Vagina (tissue), 2 donors: ENCODE measurements at regions not wholly inside any gene's neighbourhood (a gene's known extent, or its start where the extent isn't known, plus 50 kb on each side); places are given as distances from the start of the nearest gene placed in this dataset.
A peak's percentile ranks its signal among the peaks of the same experiment; 100 is the strongest.

ENCODE experiments used
- DNase-seq, 2 donors: peaks; one replicate each; pipeline ENCODE4 v3.0.0-alpha.2; 2017; ENCODE audit errors: extremely low spot score in 2 of 2
- H3K27ac ChIP-seq: fragments of 200-600 bp; sonication (generic); one replicate; pipeline ENCODE4 v1.5.1; 2019
- H3K27me3 ChIP-seq: fragments of 200-600 bp; sonication (generic); one replicate; pipeline ENCODE4 v1.5.1; 2019
- H3K36me3 ChIP-seq, 2 donors: fragments of 200-600 bp; sonication (generic); one replicate each; pipeline ENCODE4 v1.5.1; 2017 to 2019
- H3K4me1 ChIP-seq: fragments of 200-600 bp; sonication (generic); one replicate; pipeline ENCODE4 v1.5.1; 2019
- H3K4me3 ChIP-seq, 2 donors: fragments of 200-600 bp; sonication (generic); 1 replicate in 1 of 2; 2 replicates in 1 of 2; pipeline ENCODE4 v1.5.1; 2016 to 2019
- H3K9me3 ChIP-seq: fragments of 200-600 bp; sonication (generic); one replicate; pipeline ENCODE4 v1.5.1; 2019
- CTCF ChIP-seq, 3 experiments: fragments of 450-650 bp in 2 of 3; fragments of 200-600 bp in 1 of 3; sonication (generic) in 1 of 3; IDR thresholded peaks; one replicate each; pipeline ENCODE4 v1.5.1; 2017 to 2019; ENCODE audit warnings: antibody characterized with exemption in 3 of 3, mild to moderate bottlenecking in 2 of 3, moderate library complexity in 2 of 3
- POLR2A ChIP-seq, 2 donors: fragments of 450-650 bp; IDR thresholded peaks; one replicate each; pipeline ENCODE4 v1.6.1; 2017; ENCODE audit warnings: antibody characterized with exemption in 2 of 2, mild to moderate bottlenecking in 2 of 2, moderate library complexity in 2 of 2
- POLR2AphosphoS5 ChIP-seq, 2 donors: sonication (generic); formaldehyde crosslinking; IDR thresholded peaks; one replicate each; pipeline ENCODE4 v1.9.0; 2017; ENCODE audit warnings: antibody characterized with exemption in 2 of 2, mild to moderate bottlenecking in 2 of 2, low read depth in 1 of 2; ENCODE audit not compliant: insufficient read depth in 1 of 2
- intact Hi-C: fragments of 100-400 bp; cut with DNase I; formaldehyde crosslinking; loops from one replicate; pipeline ENCODE4 v1.15.1; 2023

GRCh38 chr12:115698257-115698656, 579.2 kb downstream of the MED13L start:
- no peak for DNase-seq
- no peaks in the 10 kb centered on the region for H3K36me3 ChIP-seq
- intact Hi-C loops, result no loop called here
- no peaks in the 10 kb centered on the region for H3K27me3 ChIP-seq
- no peaks in the 10 kb centered on the region for H3K9me3 ChIP-seq
- TF ChIP-seq POLR2AphosphoS5 (IDR thresholded peaks at IDR 0.05; ENCODE audit: insufficient read depth in 1 of 2, low read depth in 1 of 2), result no peak
- no peak overlapping the region for H3K4me3 ChIP-seq
- H3K4me1 ChIP-seq, result peaks cover 4% of the 10 kb centered on the region
- no peak overlapping the region for H3K27ac ChIP-seq

GRCh38 chr12:115697340-115697739, 580.2 kb downstream of the MED13L start:
- peak overlapping the region; percentile 13 for H3K27ac ChIP-seq
- no peaks in the 10 kb centered on the region for H3K36me3 ChIP-seq
- no peaks in the 10 kb centered on the region for H3K9me3 ChIP-seq
- H3K27me3 ChIP-seq, result no peaks in the 10 kb centered on the region
- peaks cover 4% of the 10 kb centered on the region for H3K4me1 ChIP-seq
- TF ChIP-seq POLR2A (IDR thresholded peaks at IDR 0.05), result no peak
- TF ChIP-seq POLR2AphosphoS5 (IDR thresholded peaks at IDR 0.05; ENCODE audit: insufficient read depth in 1 of 2, low read depth in 1 of 2), result peak in 1 of 2 donors; percentile 24
- DNase-seq, result no peak
- intact Hi-C loops, result no loop called here
- no peak overlapping the region for H3K4me3 ChIP-seq

- Histone ChIP-seq H3K4me1 (peaks cover 4% of the 10 kb centered on the region), H3K27me3 (no peaks in the 10 kb centered on the region), H3K36me3 (no peaks in the 10 kb centered on the region), H3K27ac (no peak overlapping the region), H3K4me3 (no peak overlapping the region), H3K9me3 (no peaks in the 10 kb centered on the region)
- TF ChIP-seq POLR2A (IDR thresholded peaks at IDR 0.05), result no peak
- TF ChIP-seq POLR2AphosphoS5 (IDR thresholded peaks at IDR 0.05; ENCODE audit: insufficient read depth in 1 of 2, low read depth in 1 of 2), result no peak
- no peak for TF ChIP-seq CTCF (IDR thresholded peaks at IDR 0.05)
- intact Hi-C loops, result no loop called here
- no peak for DNase-seq
These were observed 582.9 kb downstream of the MED13L start for GRCh38 chr12:115694564-115694963.

- Histone ChIP-seq H3K36me3 (no peaks in the 10 kb centered on the region), H3K4me3 (no peak overlapping the region), H3K27me3 (no peaks in the 10 kb centered on the region), H3K4me1 (peaks cover 4% of the 10 kb centered on the region), H3K9me3 (no peaks in the 10 kb centered on the region), H3K27ac (no peak overlapping the region)
- intact Hi-C loops, result no loop called here
- no peak for TF ChIP-seq POLR2AphosphoS5 (IDR thresholded peaks at IDR 0.05; ENCODE audit: insufficient read depth in 1 of 2, low read depth in 1 of 2)
- TF ChIP-seq POLR2A (IDR thresholded peaks at IDR 0.05), result no peak
- TF ChIP-seq CTCF (IDR thresholded peaks at IDR 0.05), result no peak
- no peak for DNase-seq
These were observed 583.5 kb downstream of the MED13L start for GRCh38 chr12:115693970-115694369.

- intact Hi-C loops, result no loop called here
- Histone ChIP-seq H3K9me3 (no peaks in the 10 kb centered on the region), H3K4me3 (no peak overlapping the region), H3K27me3 (no peaks in the 10 kb centered on the region), H3K36me3 (no peaks in the 10 kb centered on the region), H3K4me1 (no peaks in the 10 kb centered on the region), H3K27ac (no peak overlapping the region)
- DNase-seq, result no peak
- TF ChIP-seq POLR2A (IDR thresholded peaks at IDR 0.05), result no peak
- no peak for TF ChIP-seq POLR2AphosphoS5 (IDR thresholded peaks at IDR 0.05; ENCODE audit: insufficient read depth in 1 of 2, low read depth in 1 of 2)
These were observed 586.4 kb downstream of the MED13L start for GRCh38 chr12:115691123-115691522.

- TF ChIP-seq POLR2A (IDR thresholded peaks at IDR 0.05), result no peak
- no peak for TF ChIP-seq POLR2AphosphoS5 (IDR thresholded peaks at IDR 0.05; ENCODE audit: insufficient read depth in 1 of 2, low read depth in 1 of 2)
- no peak for TF ChIP-seq CTCF (IDR thresholded peaks at IDR 0.05)
- H3K36me3 ChIP-seq, result no peaks in the 10 kb centered on the region
- no peaks in the 10 kb centered on the region for H3K9me3 ChIP-seq
- no peaks in the 10 kb centered on the region for H3K4me1 ChIP-seq
- H3K4me3 ChIP-seq, result no peak overlapping the region
- no peak for DNase-seq
- no peaks in the 10 kb centered on the region for H3K27me3 ChIP-seq
- intact Hi-C loops, result no loop called here
- H3K27ac ChIP-seq, result no peak overlapping the region
These were observed 590.4 kb downstream of the MED13L start for GRCh38 chr12:115687094-115687493.
